HG03432 (cell line): ENCODE measurements at regions not wholly inside any gene's neighbourhood (a gene's known extent, or its start where the extent isn't known, plus 50 kb on each side); places are given as distances from the start of the nearest gene placed in this dataset.
"Not testable (repeated sequence)": the region's sequence is repeated elsewhere in the genome, so short reads cannot be mapped to it uniquely, and the experiment has no call there.

Experiments
- ATAC-seq: cut with Tn5 transposase; IDR thresholded peaks from one replicate; pipeline ENCODE4 v1.9.1; 2021; ENCODE audit warnings: mild to moderate bottlenecking, moderate library complexity; ENCODE audit not compliant: unreplicated experiment

GRCh38 chr19:28159065-28159464 is 1053.9 kb downstream of the UQCRFS1 start:
- no peak for ATAC-seq

- ATAC-seq: no peak
Measured at GRCh38 chr19:28155265-28155664, 1057.7 kb downstream of the UQCRFS1 start.

- no peak for ATAC-seq
Measured at GRCh38 chr19:28154077-28154476, 1058.9 kb downstream of the UQCRFS1 start.

- ATAC-seq: no peak
Measured at GRCh38 chr19:28153123-28153522, 1059.8 kb downstream of the UQCRFS1 start.

- no peak for ATAC-seq
Measured at GRCh38 chr19:28152195-28152594, 1060.8 kb downstream of the UQCRFS1 start.

- no peak for ATAC-seq
Measured at GRCh38 chr19:28150129-28150528, 1062.8 kb downstream of the UQCRFS1 start.

- no peak for ATAC-seq
Measured at GRCh38 chr19:28148554-28148953, 1064.4 kb downstream of the UQCRFS1 start.

- ATAC-seq: no peak
Measured at GRCh38 chr19:28142258-28142657, 1070.7 kb downstream of the UQCRFS1 start.

- ATAC-seq: no peak
Measured at GRCh38 chr19:28140201-28140600, 1072.8 kb downstream of the UQCRFS1 start.

- no peak for ATAC-seq
Measured at GRCh38 chr19:28137772-28138171, 1075.2 kb downstream of the UQCRFS1 start.

- no peak for ATAC-seq
Measured at GRCh38 chr19:28136796-28137195, 1076.2 kb downstream of the UQCRFS1 start.

- ATAC-seq: no peak
Measured at GRCh38 chr19:28135825-28136224, 1077.1 kb downstream of the UQCRFS1 start.

GRCh38 chr19:28134311-28134710 is 1078.6 kb downstream of the UQCRFS1 start:
- ATAC-seq: no peak

- not testable (repeated sequence) for ATAC-seq
Measured at GRCh38 chr19:28130881-28131280, 1082.1 kb downstream of the UQCRFS1 start.

GRCh38 chr19:28130066-28130511 is 1082.9 kb downstream of the UQCRFS1 start:
- ATAC-seq: no peak

- no peak for ATAC-seq
Measured at GRCh38 chr19:28128341-28128740, 1084.6 kb downstream of the UQCRFS1 start.

GRCh38 chr19:28126135-28126898 is 1086.6 kb downstream of the UQCRFS1 start:
- no peak for ATAC-seq

GRCh38 chr19:28122734-28123133 is 1090.2 kb downstream of the UQCRFS1 start:
- ATAC-seq: no peak

- no peak for ATAC-seq
Measured at GRCh38 chr19:28118235-28118634, 1094.7 kb downstream of the UQCRFS1 start.

GRCh38 chr19:28117143-28117542 is 1095.8 kb downstream of the UQCRFS1 start:
- no peak for ATAC-seq

- not testable (repeated sequence) for ATAC-seq
Measured at GRCh38 chr19:28116379-28116778, 1096.6 kb downstream of the UQCRFS1 start.

GRCh38 chr19:28103921-28104320 is 1109.0 kb downstream of the UQCRFS1 start:
- no peak for ATAC-seq

GRCh38 chr19:28084659-28085157 is 1128.2 kb downstream of the UQCRFS1 start:
- ATAC-seq: not testable (repeated sequence)
